ENCODE measurements at regions not wholly inside any gene's neighbourhood (a gene's known extent, or its start where the extent isn't known, plus 50 kb on each side); places are given as distances from the start of the nearest gene placed in this dataset.

DNA sequence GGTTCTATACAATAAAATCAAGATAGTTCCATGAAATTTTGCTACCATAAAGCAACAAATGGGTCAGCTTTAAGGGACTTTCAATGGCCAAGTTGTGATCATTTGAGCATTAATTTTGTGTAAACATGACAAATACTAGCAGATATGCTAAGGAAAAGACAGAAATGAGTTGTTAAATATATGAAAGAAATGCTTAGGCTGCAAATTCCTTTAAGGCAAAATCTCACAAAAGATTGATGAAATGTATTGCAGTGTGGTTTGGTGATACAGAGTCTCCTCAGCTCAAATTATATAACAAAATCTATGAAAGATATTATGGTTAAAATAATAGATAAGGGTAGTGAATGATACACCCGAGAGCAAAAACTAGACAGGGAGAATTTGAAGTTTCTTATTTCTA, 377.2 kb downstream of the RAP2B start:
- FAIRE-seq, result no peak
- no peaks in the 10 kb centered on the region for H4K20me1 ChIP-seq (replicated peaks; ENCODE audit: control insufficient read depth, extremely low read depth, insufficient read depth, low read length)
- CTCF ChIA-PET, result interaction anchor here (0.7 to 1.8 kb wide), 3 partner anchors 26 to 496 kb away, joined by 3 to 4 read pairs (median 4); no protein-coding TSS in a partner anchor

GRCh38 chr3:153545471-153545870, 383.4 kb downstream of the RAP2B start:
- H3K4me2 ChIP-seq (ENCODE audit: insufficient read depth, low read length), result no peak overlapping the region
- CTCF ChIA-PET, result interaction anchor here (1.5 to 1.6 kb wide), 2 partner anchors 17 to 20 kb away, joined by 3 to 4 read pairs; no protein-coding TSS in a partner anchor
- H4K20me1 ChIP-seq (replicated peaks; ENCODE audit: control insufficient read depth, extremely low read depth, insufficient read depth, low read length), result no peaks in the 10 kb centered on the region
- no peak overlapping the region for H3K4me3 ChIP-seq (replicated peaks in 1 of 3; ENCODE audit: insufficient read depth in 1 of 3, low read depth in 1 of 3, low read length in 3 of 3)
- H3K9me1 ChIP-seq (replicated peaks; ENCODE audit: control insufficient read depth, extremely low read depth, insufficient read depth, low read length), result no peaks in the 10 kb centered on the region
- H3K36me3 ChIP-seq (ENCODE audit: control insufficient read depth in 2 of 2, extremely low read depth in 1 of 2, insufficient read depth in 2 of 2, low read length in 2 of 2), result no peaks in the 10 kb centered on the region
- TF ChIP-seq MYC (IDR thresholded peaks at IDR 0.05; ENCODE audit: low read depth, low read length) (no peak), EZH2 (IDR thresholded peaks at IDR 0.05; ENCODE audit: borderline replicate concordance, low read depth, low read length, severe bottlenecking) (no peak), POLR2A (IDR thresholded peaks at IDR 0.05; ENCODE audit: low read depth, low read length) (no peak), POLR2AphosphoS5 (IDR thresholded peaks at IDR 0.05; ENCODE audit: insufficient read depth, low read depth, low read length) (no peak), CTCF (IDR thresholded peaks at IDR 0.05; ENCODE audit: extremely low read depth in 1 of 2, insufficient read depth in 1 of 2, low read depth in 1 of 2, low read length in 2 of 2) (no peak), GATA2 (IDR thresholded peaks at IDR 0.05; ENCODE audit: insufficient read depth, insufficient read length, low read depth, low read length) (no peak), JUN (IDR thresholded peaks at IDR 0.05; ENCODE audit: borderline replicate concordance, insufficient read depth, insufficient read length, low read depth) (no peak), FOS (IDR thresholded peaks at IDR 0.05; ENCODE audit: borderline replicate concordance, insufficient read depth, low read length) (no peak)
- TF ChIP-seq, protein P1, sequence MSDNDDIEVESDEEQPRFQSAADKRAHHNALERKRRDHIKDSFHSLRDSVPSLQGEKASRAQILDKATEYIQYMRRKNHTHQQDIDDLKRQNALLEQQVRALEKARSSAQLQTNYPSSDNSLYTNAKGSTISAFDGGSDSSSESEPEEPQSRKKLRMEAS (IDR thresholded peaks at IDR 0.05; ENCODE audit: insufficient read depth, insufficient read length), result no peak
- no peaks in the 10 kb centered on the region for H3K4me1 ChIP-seq (ENCODE audit: control insufficient read depth, extremely low read depth, insufficient read depth, low read length)
- no TSS peak for BruUV-seq (replicated peaks)
- H3K79me2 ChIP-seq (ENCODE audit: control insufficient read depth, insufficient read depth, low read length), result no peaks in the 10 kb centered on the region
- no peak overlapping the region for H3K27ac ChIP-seq (ENCODE audit: insufficient read depth, low read depth, low read length)
- no peaks in the 10 kb centered on the region for H3K9me3 ChIP-seq (replicated peaks; ENCODE audit: control insufficient read depth, insufficient read depth, low read length)
- no peak overlapping the region for H2AFZ ChIP-seq (ENCODE audit: low read depth, low read length)
- DNase-seq (ENCODE audit: low read depth, low spot score), result no peak
- intact Hi-C loops (cut with micrococcal nuclease), result no loop called here
- no peaks in the 10 kb centered on the region for H3K27me3 ChIP-seq (ENCODE audit: control insufficient read depth in 2 of 2, insufficient read depth in 2 of 2, low read length in 2 of 2)
- no peak for FAIRE-seq
- dilution Hi-C loops (cut with MboI; ENCODE audit: extremely low pct_ligation_motif_present, low sequenced_read_pairs), result no loop called here
- POLR2A ChIA-PET, result no interaction called here
- H3K9ac ChIP-seq (replicated peaks; ENCODE audit: extremely low read depth, insufficient read depth, low read length), result no peak overlapping the region

More for the DNA sequence above, 377.2 kb downstream of the RAP2B start:
- H3K4me1 ChIP-seq (ENCODE audit: control insufficient read depth, extremely low read depth, insufficient read depth, low read length), result no peaks in the 10 kb centered on the region
- H3K9me3 ChIP-seq (replicated peaks; ENCODE audit: control insufficient read depth, insufficient read depth, low read length), result no peaks in the 10 kb centered on the region
- H3K4me2 ChIP-seq (ENCODE audit: insufficient read depth, low read length), result no peak overlapping the region
- no TSS peak for BruUV-seq (replicated peaks)
- no peak overlapping the region for H3K27ac ChIP-seq (ENCODE audit: insufficient read depth, low read depth, low read length)
- no peak overlapping the region for H3K4me3 ChIP-seq (replicated peaks in 1 of 3; ENCODE audit: insufficient read depth in 1 of 3, low read depth in 1 of 3, low read length in 3 of 3)
- H2AFZ ChIP-seq (ENCODE audit: low read depth, low read length), result no peak overlapping the region
- POLR2A ChIA-PET, result interaction anchor here (0.6 kb wide), 2 partner anchors 54 to 474 kb away, joined by 3 read pairs; no protein-coding TSS in a partner anchor
- no peak for TF ChIP-seq JUN (IDR thresholded peaks at IDR 0.05; ENCODE audit: borderline replicate concordance, insufficient read depth, insufficient read length, low read depth)
- no peak for TF ChIP-seq GATA2 (IDR thresholded peaks at IDR 0.05; ENCODE audit: insufficient read depth, insufficient read length, low read depth, low read length)
- no peak for TF ChIP-seq FOS (IDR thresholded peaks at IDR 0.05; ENCODE audit: borderline replicate concordance, insufficient read depth, low read length)
- TF ChIP-seq, protein P1 (IDR thresholded peaks at IDR 0.05; ENCODE audit: insufficient read depth, insufficient read length), result no peak
- DNase-seq (ENCODE audit: low read depth, low spot score), result no peak
- no peak overlapping the region for H3K9ac ChIP-seq (replicated peaks; ENCODE audit: extremely low read depth, insufficient read depth, low read length)
- intact Hi-C loops (cut with micrococcal nuclease), result no loop called here
- no peaks in the 10 kb centered on the region for H3K9me1 ChIP-seq (replicated peaks; ENCODE audit: control insufficient read depth, extremely low read depth, insufficient read depth, low read length)
- H3K27me3 ChIP-seq (ENCODE audit: control insufficient read depth in 2 of 2, insufficient read depth in 2 of 2, low read length in 2 of 2), result no peaks in the 10 kb centered on the region
- H3K36me3 ChIP-seq (ENCODE audit: control insufficient read depth in 2 of 2, extremely low read depth in 1 of 2, insufficient read depth in 2 of 2, low read length in 2 of 2), result no peaks in the 10 kb centered on the region
- dilution Hi-C loops (cut with MboI; ENCODE audit: extremely low pct_ligation_motif_present, low sequenced_read_pairs), result no loop called here
- H3K79me2 ChIP-seq (ENCODE audit: control insufficient read depth, insufficient read depth, low read length), result no peaks in the 10 kb centered on the region
